Nephron progenitor cell (in vitro differentiated cells): ENCODE measurements at regions not wholly inside any gene's neighbourhood (a gene's known extent, or its start where the extent isn't known, plus 50 kb on each side); places are given as distances from the start of the nearest gene placed in this dataset.

ENCODE experiments used
- DNase-seq: peaks from one replicate; pipeline ENCODE4 v3.0.0; 2021
- H3K27ac Mint-ChIP-seq: 2 replicates; pipeline ENCODE4 v1.8.0; 2021; ENCODE audit warnings: mild to moderate bottlenecking, moderate library complexity, mixed read lengths
- H3K27me3 Mint-ChIP-seq: 2 replicates; pipeline ENCODE4 v1.8.0; 2021; ENCODE audit warnings: mild to moderate bottlenecking, low read depth, mixed read lengths; ENCODE audit not compliant: poor library complexity
- H3K36me3 Mint-ChIP-seq: 2 replicates; pipeline ENCODE4 v1.8.0; 2021; ENCODE audit warnings: low read depth, mixed read lengths
- H3K4me1 Mint-ChIP-seq: 2 replicates; pipeline ENCODE4 v1.8.0; 2021; ENCODE audit warnings: mixed read lengths
- H3K4me3 Mint-ChIP-seq: 2 replicates; pipeline ENCODE4 v1.8.0; 2021; ENCODE audit warnings: mild to moderate bottlenecking, moderate library complexity, mixed read lengths
- H3K9me3 Mint-ChIP-seq: 2 replicates; pipeline ENCODE4 v1.8.0; 2021; ENCODE audit warnings: mild to moderate bottlenecking, moderate library complexity, mixed read lengths
- TF ChIP-seq, protein P1 (sequence below): fragments of 200-600 bp; sonication (generic); IDR thresholded peaks from 2 replicates; pipeline ENCODE4 v1.5.0; 2021; ENCODE audit warnings: antibody characterized with exemption

DNA sequence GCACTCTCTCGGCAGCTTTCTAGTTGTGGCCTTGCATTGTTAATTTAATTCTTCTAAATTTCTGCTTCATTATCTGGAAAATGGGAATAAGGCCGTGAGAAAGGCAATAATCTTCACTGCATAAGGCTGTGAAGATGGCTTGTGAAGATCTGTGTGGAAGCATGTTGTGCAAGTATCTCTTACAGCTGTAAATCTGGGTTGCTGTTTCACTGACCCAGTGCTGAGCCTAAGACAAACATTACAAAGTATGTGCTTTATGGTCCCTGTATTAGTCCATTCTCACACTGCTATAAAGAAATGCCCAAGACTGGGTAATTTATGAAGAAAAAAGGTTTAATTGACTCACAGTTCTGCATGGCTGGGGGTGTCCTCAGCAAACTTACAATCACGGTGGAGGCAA, 101.0 kb upstream of the PTPRR start:
- Mint-ChIP-seq H3K9me3 (peaks cover 3% of the 10 kb centered on the region), H3K4me3 (no peak overlapping the region)

GRCh38 chr12:71019282-71019831, 98.8 kb upstream of the PTPRR start:
- Mint-ChIP-seq H3K27me3 (peaks cover 3% of the 10 kb centered on the region), H3K9me3 (peaks cover 3% of the 10 kb centered on the region), H3K36me3 (no peaks in the 10 kb centered on the region), H3K27ac (no peak overlapping the region), H3K4me1 (peaks cover 19% of the 10 kb centered on the region), H3K4me3 (no peak overlapping the region)
- no peak for DNase-seq
- TF ChIP-seq, protein P1, sequence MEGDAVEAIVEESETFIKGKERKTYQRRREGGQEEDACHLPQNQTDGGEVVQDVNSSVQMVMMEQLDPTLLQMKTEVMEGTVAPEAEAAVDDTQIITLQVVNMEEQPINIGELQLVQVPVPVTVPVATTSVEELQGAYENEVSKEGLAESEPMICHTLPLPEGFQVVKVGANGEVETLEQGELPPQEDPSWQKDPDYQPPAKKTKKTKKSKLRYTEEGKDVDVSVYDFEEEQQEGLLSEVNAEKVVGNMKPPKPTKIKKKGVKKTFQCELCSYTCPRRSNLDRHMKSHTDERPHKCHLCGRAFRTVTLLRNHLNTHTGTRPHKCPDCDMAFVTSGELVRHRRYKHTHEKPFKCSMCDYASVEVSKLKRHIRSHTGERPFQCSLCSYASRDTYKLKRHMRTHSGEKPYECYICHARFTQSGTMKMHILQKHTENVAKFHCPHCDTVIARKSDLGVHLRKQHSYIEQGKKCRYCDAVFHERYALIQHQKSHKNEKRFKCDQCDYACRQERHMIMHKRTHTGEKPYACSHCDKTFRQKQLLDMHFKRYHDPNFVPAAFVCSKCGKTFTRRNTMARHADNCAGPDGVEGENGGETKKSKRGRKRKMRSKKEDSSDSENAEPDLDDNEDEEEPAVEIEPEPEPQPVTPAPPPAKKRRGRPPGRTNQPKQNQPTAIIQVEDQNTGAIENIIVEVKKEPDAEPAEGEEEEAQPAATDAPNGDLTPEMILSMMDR, result no peak

More for the DNA sequence above, 101.0 kb upstream of the PTPRR start:
- TF ChIP-seq, protein P1, result no peak
- peak overlapping the region; percentile 41 for H3K27ac Mint-ChIP-seq
- H3K36me3 Mint-ChIP-seq, result no peaks in the 10 kb centered on the region
- DNase-seq, result no peak
- H3K27me3 Mint-ChIP-seq, result peaks cover 7% of the 10 kb centered on the region
- peaks cover 19% of the 10 kb centered on the region for H3K4me1 Mint-ChIP-seq

- TF ChIP-seq, protein P1, result no peak
- no peak for DNase-seq
- Mint-ChIP-seq H3K4me3 (no peak overlapping the region), H3K9me3 (peaks cover 3% of the 10 kb centered on the region), H3K36me3 (no peaks in the 10 kb centered on the region), H3K27me3 (peaks cover 3% of the 10 kb centered on the region), H3K27ac (no peak overlapping the region), H3K4me1 (peaks cover 18% of the 10 kb centered on the region)
Measured at GRCh38 chr12:71018682-71019081, 98.1 kb upstream of the PTPRR start.

- H3K27ac Mint-ChIP-seq, result no peak overlapping the region
- TF ChIP-seq, protein P1, result peak; percentile 36
- no peaks in the 10 kb centered on the region for H3K9me3 Mint-ChIP-seq
- no peaks in the 10 kb centered on the region for H3K36me3 Mint-ChIP-seq
- H3K4me1 Mint-ChIP-seq, result peaks cover 3% of the 10 kb centered on the region
- no peak for DNase-seq
- H3K27me3 Mint-ChIP-seq, result no peaks in the 10 kb centered on the region
- H3K4me3 Mint-ChIP-seq, result no peak overlapping the region
Measured at GRCh38 chr12:71014180-71014785, 93.7 kb upstream of the PTPRR start.

GRCh38 chr12:71011261-71011660, 90.7 kb upstream of the PTPRR start:
- H3K27me3 Mint-ChIP-seq, result no peaks in the 10 kb centered on the region
- H3K4me3 Mint-ChIP-seq, result no peak overlapping the region
- DNase-seq, result no peak
- no peak overlapping the region for H3K27ac Mint-ChIP-seq
- peaks cover 9% of the 10 kb centered on the region for H3K4me1 Mint-ChIP-seq
- TF ChIP-seq, protein P1, result no peak
- no peaks in the 10 kb centered on the region for H3K36me3 Mint-ChIP-seq
- H3K9me3 Mint-ChIP-seq, result no peaks in the 10 kb centered on the region

DNA sequence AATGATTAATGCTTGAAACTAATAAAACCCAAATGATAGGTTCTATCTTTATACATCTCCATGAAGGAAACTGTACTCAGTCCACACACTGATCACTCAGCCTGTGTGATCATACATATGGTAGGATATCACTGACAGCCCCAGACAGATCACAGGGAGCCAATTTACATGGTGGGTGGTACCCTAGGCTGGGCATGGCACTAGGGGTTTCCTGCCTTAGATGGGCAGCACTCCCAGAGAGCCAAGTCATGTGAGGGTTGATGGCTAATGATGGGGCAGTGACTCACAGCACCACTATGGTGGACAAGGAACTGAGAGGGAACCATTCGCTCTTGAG, 89.6 kb upstream of the PTPRR start:
- DNase-seq, result no peak
- Mint-ChIP-seq H3K27me3 (no peaks in the 10 kb centered on the region), H3K4me3 (no peak overlapping the region), H3K4me1 (peaks cover 9% of the 10 kb centered on the region), H3K27ac (no peak overlapping the region), H3K36me3 (no peaks in the 10 kb centered on the region), H3K9me3 (no peaks in the 10 kb centered on the region)
- TF ChIP-seq, protein P1, result no peak
